ENCODE measurements at regions not wholly inside any gene's neighbourhood (a gene's known extent, or its start where the extent isn't known, plus 50 kb on each side); places are given as distances from the start of the nearest gene placed in this dataset.

DNA sequence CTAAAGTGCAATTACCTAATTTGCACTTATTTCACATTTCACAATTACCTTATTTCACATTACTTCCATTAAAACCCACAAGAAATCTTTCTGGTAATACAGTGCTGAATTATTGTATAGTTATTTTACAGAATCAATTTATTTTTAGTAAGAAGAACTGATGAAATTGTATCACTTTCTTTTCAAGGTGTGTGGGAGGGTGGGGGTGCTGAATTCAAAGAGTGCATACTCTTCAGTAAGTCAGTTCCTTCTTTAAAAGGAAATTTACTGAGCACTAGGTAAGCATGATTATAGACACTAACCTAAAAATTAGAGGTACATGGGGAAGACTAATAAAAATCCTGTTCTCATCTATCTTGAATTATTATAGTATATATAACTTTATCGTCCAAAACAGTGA, 731.6 kb upstream of the ADGRL4 start:
- ATAC-seq (no peak), DNase-seq (ENCODE audit: low read depth, low spot score) (no peak)
- BruUV-seq (replicated peaks): no TSS peak
- Histone ChIP-seq H3K27ac (ENCODE audit: low read length) (no peak overlapping the region), H3K9me3 (ENCODE audit: control insufficient read depth, insufficient read depth, low read depth, low read length) (no peaks in the 10 kb centered on the region), H3K27me3 (ENCODE audit: control insufficient read depth, insufficient read depth, low read length) (no peaks in the 10 kb centered on the region), H3K4me1 (ENCODE audit: control insufficient read depth, insufficient read depth, low read length) (no peaks in the 10 kb centered on the region), H3K4me3 (ENCODE audit: low read depth in 2 of 2, low read length in 2 of 2) (no peak overlapping the region), H3K36me3 (ENCODE audit: control insufficient read depth, insufficient read depth, low read length) (no peaks in the 10 kb centered on the region)
- no peak for TF ChIP-seq SIN3A (IDR thresholded peaks at IDR 0.05; ENCODE audit: borderline replicate concordance, insufficient read depth, low read depth, low read length)
- no peak for TF ChIP-seq TCF7L2 (IDR thresholded peaks at IDR 0.05; ENCODE audit: low read depth, low read length)
- TF ChIP-seq, protein P1, sequence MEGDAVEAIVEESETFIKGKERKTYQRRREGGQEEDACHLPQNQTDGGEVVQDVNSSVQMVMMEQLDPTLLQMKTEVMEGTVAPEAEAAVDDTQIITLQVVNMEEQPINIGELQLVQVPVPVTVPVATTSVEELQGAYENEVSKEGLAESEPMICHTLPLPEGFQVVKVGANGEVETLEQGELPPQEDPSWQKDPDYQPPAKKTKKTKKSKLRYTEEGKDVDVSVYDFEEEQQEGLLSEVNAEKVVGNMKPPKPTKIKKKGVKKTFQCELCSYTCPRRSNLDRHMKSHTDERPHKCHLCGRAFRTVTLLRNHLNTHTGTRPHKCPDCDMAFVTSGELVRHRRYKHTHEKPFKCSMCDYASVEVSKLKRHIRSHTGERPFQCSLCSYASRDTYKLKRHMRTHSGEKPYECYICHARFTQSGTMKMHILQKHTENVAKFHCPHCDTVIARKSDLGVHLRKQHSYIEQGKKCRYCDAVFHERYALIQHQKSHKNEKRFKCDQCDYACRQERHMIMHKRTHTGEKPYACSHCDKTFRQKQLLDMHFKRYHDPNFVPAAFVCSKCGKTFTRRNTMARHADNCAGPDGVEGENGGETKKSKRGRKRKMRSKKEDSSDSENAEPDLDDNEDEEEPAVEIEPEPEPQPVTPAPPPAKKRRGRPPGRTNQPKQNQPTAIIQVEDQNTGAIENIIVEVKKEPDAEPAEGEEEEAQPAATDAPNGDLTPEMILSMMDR (IDR thresholded peaks at IDR 0.05): no peak
- TF ChIP-seq POLR2AphosphoS5 (IDR thresholded peaks at IDR 0.05; ENCODE audit: low read depth, low read length): no peak
- TF ChIP-seq, protein P2, sequence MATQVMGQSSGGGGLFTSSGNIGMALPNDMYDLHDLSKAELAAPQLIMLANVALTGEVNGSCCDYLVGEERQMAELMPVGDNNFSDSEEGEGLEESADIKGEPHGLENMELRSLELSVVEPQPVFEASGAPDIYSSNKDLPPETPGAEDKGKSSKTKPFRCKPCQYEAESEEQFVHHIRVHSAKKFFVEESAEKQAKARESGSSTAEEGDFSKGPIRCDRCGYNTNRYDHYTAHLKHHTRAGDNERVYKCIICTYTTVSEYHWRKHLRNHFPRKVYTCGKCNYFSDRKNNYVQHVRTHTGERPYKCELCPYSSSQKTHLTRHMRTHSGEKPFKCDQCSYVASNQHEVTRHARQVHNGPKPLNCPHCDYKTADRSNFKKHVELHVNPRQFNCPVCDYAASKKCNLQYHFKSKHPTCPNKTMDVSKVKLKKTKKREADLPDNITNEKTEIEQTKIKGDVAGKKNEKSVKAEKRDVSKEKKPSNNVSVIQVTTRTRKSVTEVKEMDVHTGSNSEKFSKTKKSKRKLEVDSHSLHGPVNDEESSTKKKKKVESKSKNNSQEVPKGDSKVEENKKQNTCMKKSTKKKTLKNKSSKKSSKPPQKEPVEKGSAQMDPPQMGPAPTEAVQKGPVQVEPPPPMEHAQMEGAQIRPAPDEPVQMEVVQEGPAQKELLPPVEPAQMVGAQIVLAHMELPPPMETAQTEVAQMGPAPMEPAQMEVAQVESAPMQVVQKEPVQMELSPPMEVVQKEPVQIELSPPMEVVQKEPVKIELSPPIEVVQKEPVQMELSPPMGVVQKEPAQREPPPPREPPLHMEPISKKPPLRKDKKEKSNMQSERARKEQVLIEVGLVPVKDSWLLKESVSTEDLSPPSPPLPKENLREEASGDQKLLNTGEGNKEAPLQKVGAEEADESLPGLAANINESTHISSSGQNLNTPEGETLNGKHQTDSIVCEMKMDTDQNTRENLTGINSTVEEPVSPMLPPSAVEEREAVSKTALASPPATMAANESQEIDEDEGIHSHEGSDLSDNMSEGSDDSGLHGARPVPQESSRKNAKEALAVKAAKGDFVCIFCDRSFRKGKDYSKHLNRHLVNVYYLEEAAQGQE (IDR thresholded peaks at IDR 0.05; ENCODE audit: insufficient read depth in 1 of 2, low read depth in 2 of 2, low read length in 1 of 2): no peak
- CTCF ChIA-PET: no interaction called here
- in situ Hi-C loops (cut with HindIII; ENCODE audit: low pct_unique_long_range_greater_than_20kb, low sequenced_read_pairs) (no loop called here), intact Hi-C loops (cut with micrococcal nuclease; ENCODE audit: unreplicated experiment) (no loop called here)
- POLR2A ChIA-PET: interaction anchor here (0.6 kb wide), 1 partner anchor 11 kb away, joined by 6 read pairs; no protein-coding TSS in a partner anchor

DNA sequence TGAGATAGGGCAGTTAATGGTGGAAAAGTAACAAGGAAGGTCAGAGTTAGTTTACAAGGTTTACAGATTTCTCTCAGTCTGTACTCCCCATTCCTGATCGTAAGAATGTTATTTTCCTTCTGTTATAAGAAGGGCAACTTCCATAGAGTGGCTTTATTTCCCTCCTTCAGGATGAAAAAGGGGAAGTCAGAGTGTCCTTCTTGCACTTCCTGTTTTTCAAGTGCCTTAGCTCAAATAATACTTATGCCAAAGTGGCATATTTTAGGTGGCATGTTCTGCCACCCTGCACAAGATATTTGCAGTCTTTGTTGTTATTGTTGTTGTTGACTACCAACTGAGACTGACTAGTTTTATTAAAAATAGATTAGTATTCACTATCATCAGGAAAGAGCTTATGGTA, 730.7 kb upstream of the ADGRL4 start:
- Histone ChIP-seq H3K27me3 (ENCODE audit: control insufficient read depth, insufficient read depth, low read length) (no peaks in the 10 kb centered on the region), H3K36me3 (ENCODE audit: control insufficient read depth, insufficient read depth, low read length) (no peaks in the 10 kb centered on the region), H3K4me1 (ENCODE audit: control insufficient read depth, insufficient read depth, low read length) (no peaks in the 10 kb centered on the region), H3K4me3 (ENCODE audit: low read depth in 2 of 2, low read length in 2 of 2) (no peak overlapping the region), H3K9me3 (ENCODE audit: control insufficient read depth, insufficient read depth, low read depth, low read length) (no peaks in the 10 kb centered on the region), H3K27ac (ENCODE audit: low read length) (no peak overlapping the region)
- ChIA-PET CTCF (no interaction called here), POLR2A (no interaction called here)
- intact Hi-C loops (cut with micrococcal nuclease; ENCODE audit: unreplicated experiment) (no loop called here), in situ Hi-C loops (cut with HindIII; ENCODE audit: low pct_unique_long_range_greater_than_20kb, low sequenced_read_pairs) (no loop called here)
- DNase-seq (ENCODE audit: low read depth, low spot score): no peak
- BruUV-seq (replicated peaks): no TSS peak
- ATAC-seq: no peak
- TF ChIP-seq, protein P1 (IDR thresholded peaks at IDR 0.05): no peak
- TF ChIP-seq TCF7L2 (IDR thresholded peaks at IDR 0.05; ENCODE audit: low read depth, low read length) (no peak), POLR2AphosphoS5 (IDR thresholded peaks at IDR 0.05; ENCODE audit: low read depth, low read length) (no peak), SIN3A (IDR thresholded peaks at IDR 0.05; ENCODE audit: borderline replicate concordance, insufficient read depth, low read depth, low read length) (no peak)
- TF ChIP-seq, protein P2 (IDR thresholded peaks at IDR 0.05; ENCODE audit: insufficient read depth in 1 of 2, low read depth in 2 of 2, low read length in 1 of 2): no peak

Measured in Panc1 (cell line).